H9 (cell line): ENCODE measurements at regions not wholly inside any gene's neighbourhood (a gene's known extent, or its start where the extent isn't known, plus 50 kb on each side); places are given as distances from the start of the nearest gene placed in this dataset.

Experiments used
- DNase-seq: peaks from one replicate; pipeline ENCODE4 v3.0.0-alpha.2; 2017
- H2AFZ ChIP-seq: one replicate; pipeline ENCODE4 v1.6.1; 2013; ENCODE audit warnings: mild to moderate bottlenecking, low read length, control low read depth, moderate library complexity
- H2AK5ac ChIP-seq: 2 replicates; pipeline ENCODE4 v1.6.1; 2013; ENCODE audit warnings: low read length, control low read depth, mixed read lengths; ENCODE audit not compliant: insufficient read length
- H2BK120ac ChIP-seq: one replicate; pipeline ENCODE4 v1.6.1; 2013; ENCODE audit warnings: low read depth, mild to moderate bottlenecking, low read length, control low read depth, inconsistent platforms; ENCODE audit not compliant: poor library complexity, severe bottlenecking
- H2BK12ac ChIP-seq: 2 replicates; pipeline ENCODE4 v1.6.1; 2013; ENCODE audit warnings: low read length, control low read depth, mixed read lengths, low read depth; ENCODE audit not compliant: insufficient read length
- H2BK15ac ChIP-seq: 2 replicates; pipeline ENCODE4 v1.6.1; 2013; ENCODE audit warnings: low read depth, low read length, control low read depth
- H2BK20ac ChIP-seq: one replicate; pipeline ENCODE4 v1.6.1; 2013; ENCODE audit warnings: low read depth, mild to moderate bottlenecking, low read length, control low read depth, inconsistent platforms; ENCODE audit not compliant: poor library complexity, severe bottlenecking
- H2BK5ac ChIP-seq: 2 replicates; pipeline ENCODE4 v1.6.1; 2013; ENCODE audit warnings: low read length, control low read depth, mixed read lengths; ENCODE audit not compliant: insufficient read length
- H3K14ac ChIP-seq: 2 replicates; pipeline ENCODE4 v1.6.1; 2013; ENCODE audit warnings: low read length, control low read depth; ENCODE audit not compliant: insufficient read depth
- H3K18ac ChIP-seq: 2 replicates; pipeline ENCODE4 v1.6.1; 2013; ENCODE audit warnings: low read depth, mild to moderate bottlenecking, mixed read lengths, low read length, control low read depth; ENCODE audit not compliant: insufficient read length
- H3K23ac ChIP-seq: 2 replicates; pipeline ENCODE4 v1.6.1; 2013; ENCODE audit warnings: low read length, control low read depth, mixed read lengths, low read depth; ENCODE audit not compliant: insufficient read length
- H3K23me2 ChIP-seq: 2 replicates; pipeline ENCODE4 v1.6.1; 2013; ENCODE audit warnings: low read depth, mild to moderate bottlenecking, mixed read lengths, low read length, control low read depth; ENCODE audit not compliant: insufficient read length, poor library complexity, severe bottlenecking
- H3K27ac ChIP-seq: 2 replicates; pipeline ENCODE4 v1.5.1; 2013; ENCODE audit warnings: low read length, control low read depth, mixed read lengths, low read depth; ENCODE audit not compliant: insufficient read length
- H3K27me3 ChIP-seq: 2 replicates; pipeline ENCODE4 v1.6.1; 2013; ENCODE audit warnings: low read length, control low read depth, inconsistent platforms; ENCODE audit not compliant: insufficient read depth
- H3K4ac ChIP-seq: 2 replicates; pipeline ENCODE4 v1.6.1; 2013; ENCODE audit warnings: low read depth, mild to moderate bottlenecking, control low read depth, inconsistent platforms, low read length, moderate library complexity
- H3K4me1 ChIP-seq: 2 replicates; pipeline ENCODE4 v1.6.1; 2013; ENCODE audit warnings: low read length, control low read depth, inconsistent platforms; ENCODE audit not compliant: insufficient read depth
- H3K4me2 ChIP-seq: 2 replicates; pipeline ENCODE4 v1.6.1; 2013; ENCODE audit warnings: low read length, control low read depth, mixed read lengths; ENCODE audit not compliant: insufficient read length, insufficient read depth
- H3K56ac ChIP-seq: 2 replicates; pipeline ENCODE4 v1.6.1; 2013; ENCODE audit warnings: low read depth, mild to moderate bottlenecking, mixed read lengths, low read length, control low read depth; ENCODE audit not compliant: insufficient read length
- H3K79me1 ChIP-seq: 2 replicates; pipeline ENCODE4 v1.6.1; 2013; ENCODE audit warnings: low read depth, mild to moderate bottlenecking, moderate library complexity, low read length, control low read depth, inconsistent platforms; ENCODE audit not compliant: insufficient read depth, poor library complexity, severe bottlenecking
- H3K79me2 ChIP-seq: 2 replicates; pipeline ENCODE4 v1.6.1; 2013; ENCODE audit warnings: low read length, control low read depth, inconsistent platforms; ENCODE audit not compliant: insufficient read depth
- H3K9ac ChIP-seq: 2 replicates; pipeline ENCODE4 v1.6.1; 2013; ENCODE audit warnings: low read length, control low read depth, mixed read lengths; ENCODE audit not compliant: insufficient read length; ENCODE audit errors: extremely low read depth
- H3K9me3 ChIP-seq: one replicate; pipeline ENCODE4 v1.6.1; 2013; ENCODE audit warnings: low read depth, low read length, inconsistent platforms; ENCODE audit not compliant: control insufficient read depth
- H3T11ph ChIP-seq: one replicate; pipeline ENCODE4 v1.6.1; 2013; ENCODE audit warnings: mild to moderate bottlenecking, low read length, control low read depth, inconsistent platforms
- H4K20me1 ChIP-seq: one replicate; pipeline ENCODE4 v1.6.1; 2013; ENCODE audit not compliant: control insufficient read depth, insufficient read length, insufficient read depth
- H4K5ac ChIP-seq: 2 replicates; pipeline ENCODE4 v1.6.1; 2013; ENCODE audit warnings: low read depth, mild to moderate bottlenecking, mixed read lengths, low read length, control low read depth; ENCODE audit not compliant: insufficient read length
- H4K8ac ChIP-seq: replicated peaks from 2 replicates; pipeline ENCODE4 v1.6.1; 2013; ENCODE audit warnings: low read length, control low read depth, mixed read lengths, low read depth; ENCODE audit not compliant: insufficient read length
- H4K91ac ChIP-seq: 2 replicates; pipeline ENCODE4 v1.6.1; 2013; ENCODE audit warnings: low read depth, mild to moderate bottlenecking, moderate library complexity, mixed read lengths, low read length, control low read depth; ENCODE audit not compliant: insufficient read length
- H3K27ac Mint-ChIP-seq, 3 experiments: 2 replicates in 2 of 3; 3 replicates in 1 of 3; pipeline ENCODE4 v1.8.0; 2020 to 2021; ENCODE audit warnings: mixed read lengths in 3 of 3, mild to moderate bottlenecking in 1 of 3, moderate library complexity in 1 of 3
- H3K27me3 Mint-ChIP-seq: 2 replicates; pipeline ENCODE4 v1.8.0; 2021; ENCODE audit warnings: low read depth, mild to moderate bottlenecking, moderate library complexity, mixed read lengths
- H3K36me3 Mint-ChIP-seq, 3 experiments: 2 replicates in 2 of 3; 3 replicates in 1 of 3; pipeline ENCODE4 v1.8.0; 2020 to 2021; ENCODE audit warnings: low read depth in 3 of 3, mixed read lengths in 3 of 3; ENCODE audit not compliant: insufficient read depth in 1 of 3
- H3K4me1 Mint-ChIP-seq, 2 experiments: 2 replicates each; pipeline ENCODE4 v1.8.0; 2020; ENCODE audit warnings: mixed read lengths in 2 of 2
- H3K4me3 Mint-ChIP-seq, 2 experiments: 2 replicates in 1 of 2; 3 replicates in 1 of 2; pipeline ENCODE4 v1.8.0; 2020 to 2021; ENCODE audit warnings: mild to moderate bottlenecking in 2 of 2, mixed read lengths in 2 of 2, moderate library complexity in 1 of 2
- H3K9me3 Mint-ChIP-seq, 2 experiments: 2 replicates in 1 of 2; 3 replicates in 1 of 2; pipeline ENCODE4 v1.8.0; 2020; ENCODE audit warnings: mild to moderate bottlenecking in 2 of 2, mixed read lengths in 2 of 2, moderate library complexity in 1 of 2
- WGBS: extraction: QIAGEN DNeasy Blood & Tissue Kit; methylation state at CpG from one replicate; pipeline ENCODE4 v1.1.7; 2013; ENCODE audit warnings: missing lambda C conversion rate, low lambda C conversion rate, mixed read lengths; ENCODE audit not compliant: insufficient read length; ENCODE audit errors: extremely low coverage; 5-methylcytosine and 5-hydroxymethylcytosine counted together
- TF ChIP-seq, protein P1 (sequence below): fragments of 200-600 bp; sonication (generic); conservative IDR thresholded peaks from 3 replicates; pipeline ENCODE4 v1.8.0; 2021; ENCODE audit warnings: antibody characterized with exemption, mild to moderate bottlenecking

DNA sequence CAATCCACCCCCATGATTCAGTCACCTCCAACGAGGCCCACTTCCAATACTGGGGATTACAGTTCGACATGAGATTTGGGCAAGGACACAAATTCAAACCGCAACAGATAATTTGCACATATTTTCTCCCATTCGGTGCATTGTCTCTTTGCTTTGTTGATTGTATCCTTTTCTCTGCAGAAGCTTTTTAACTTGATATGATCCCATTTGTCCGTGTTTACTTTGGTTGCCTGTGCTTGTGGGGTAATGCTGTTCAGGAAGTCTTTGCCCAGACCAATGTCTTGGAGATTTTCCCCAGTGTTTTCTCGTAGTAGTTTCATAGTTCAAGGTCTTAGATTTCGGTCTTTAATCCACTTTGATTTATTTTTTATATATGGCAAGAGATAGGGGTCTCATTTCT, 330.8 kb upstream of the SPRY2 start:
- Histone ChIP-seq H3K4me1 (no peaks in the 10 kb centered on the region), H3K14ac (no peak overlapping the region), H3K9ac (no peak overlapping the region), H2BK120ac (no peak overlapping the region), H2BK15ac (no peak overlapping the region), H2AK5ac (no peak overlapping the region), H2BK12ac (no peak overlapping the region), H3K56ac (no peak overlapping the region), H3K4ac (no peak overlapping the region), H2AFZ (no peak overlapping the region), H3K18ac (no peak overlapping the region), H4K91ac (no peak overlapping the region), H4K5ac (no peak overlapping the region), H3K79me1 (no peaks in the 10 kb centered on the region), H2BK20ac (no peak overlapping the region), H4K8ac (no peak overlapping the region), H4K20me1 (no peaks in the 10 kb centered on the region), H2BK5ac (no peak overlapping the region), H3T11ph (no peak overlapping the region), H3K4me2 (no peak overlapping the region), H3K27ac (no peak overlapping the region), H3K27me3 (no peaks in the 10 kb centered on the region), H3K23me2 (no peaks in the 10 kb centered on the region), H3K79me2 (no peaks in the 10 kb centered on the region), H3K23ac (no peak overlapping the region), H3K9me3 (no peaks in the 10 kb centered on the region)
- H3K27me3 Mint-ChIP-seq: no peaks in the 10 kb centered on the region
- no peak overlapping the region for H3K4me3 Mint-ChIP-seq
- TF ChIP-seq, protein P1, sequence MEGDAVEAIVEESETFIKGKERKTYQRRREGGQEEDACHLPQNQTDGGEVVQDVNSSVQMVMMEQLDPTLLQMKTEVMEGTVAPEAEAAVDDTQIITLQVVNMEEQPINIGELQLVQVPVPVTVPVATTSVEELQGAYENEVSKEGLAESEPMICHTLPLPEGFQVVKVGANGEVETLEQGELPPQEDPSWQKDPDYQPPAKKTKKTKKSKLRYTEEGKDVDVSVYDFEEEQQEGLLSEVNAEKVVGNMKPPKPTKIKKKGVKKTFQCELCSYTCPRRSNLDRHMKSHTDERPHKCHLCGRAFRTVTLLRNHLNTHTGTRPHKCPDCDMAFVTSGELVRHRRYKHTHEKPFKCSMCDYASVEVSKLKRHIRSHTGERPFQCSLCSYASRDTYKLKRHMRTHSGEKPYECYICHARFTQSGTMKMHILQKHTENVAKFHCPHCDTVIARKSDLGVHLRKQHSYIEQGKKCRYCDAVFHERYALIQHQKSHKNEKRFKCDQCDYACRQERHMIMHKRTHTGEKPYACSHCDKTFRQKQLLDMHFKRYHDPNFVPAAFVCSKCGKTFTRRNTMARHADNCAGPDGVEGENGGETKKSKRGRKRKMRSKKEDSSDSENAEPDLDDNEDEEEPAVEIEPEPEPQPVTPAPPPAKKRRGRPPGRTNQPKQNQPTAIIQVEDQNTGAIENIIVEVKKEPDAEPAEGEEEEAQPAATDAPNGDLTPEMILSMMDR: no peak
- H3K9me3 Mint-ChIP-seq: peaks cover 26 to 32% of the 10 kb centered on the region in 2 experiments
- peaks cover 0 to 19% (median 10%) of the 10 kb centered on the region in 3 experiments; a peak in 6 of 7 replicates for H3K36me3 Mint-ChIP-seq
- no peak overlapping the region; a peak in 1 of 7 replicates for H3K27ac Mint-ChIP-seq
- H3K4me1 Mint-ChIP-seq: no peaks in the 10 kb centered on the region
- no CpG with 5 or more reads among the region's 7 CpGs for WGBS
- DNase-seq: no peak
